ENCODE measurements at regions not wholly inside any gene's neighbourhood (a gene's known extent, or its start where the extent isn't known, plus 50 kb on each side); places are given as distances from the start of the nearest gene placed in this dataset.

DNA sequence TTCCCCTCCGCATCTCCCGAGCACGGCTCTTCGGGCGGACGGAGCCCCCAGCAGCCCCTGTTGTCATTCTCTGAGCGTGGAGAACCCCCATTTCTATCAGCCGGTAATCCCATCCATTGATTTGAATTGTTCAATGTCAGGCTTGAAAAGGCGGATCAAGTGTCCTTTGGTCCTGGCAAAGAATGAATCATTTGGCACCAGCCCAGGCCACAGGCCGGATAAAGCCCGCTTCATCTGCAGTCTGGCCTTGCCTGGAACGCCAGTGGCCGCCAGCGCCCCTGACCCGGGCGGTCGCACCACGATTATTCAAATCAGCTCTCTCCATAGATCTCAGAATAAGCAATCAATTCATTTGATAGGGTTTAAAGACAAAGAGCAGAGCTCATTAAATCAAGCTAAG lies 188.9 kb downstream of the BRD1 start:
- Histone ChIP-seq H3K4me1 (ENCODE audit: control insufficient read depth, insufficient read depth, low read length) (no peaks in the 10 kb centered on the region), H3K4me3 (ENCODE audit: low read depth, low read length) (no peak overlapping the region), H3K27ac (ENCODE audit: extremely low read depth, low read depth, low read length) (peak overlapping the region; percentile 16; the same call in 1 of the 2 replicates), H3K36me3 (ENCODE audit: control insufficient read depth in 2 of 2, insufficient read depth in 1 of 2, low read length in 2 of 2) (no peaks in the 10 kb centered on the region), H3K9me3 (ENCODE audit: control insufficient read depth, insufficient read depth, low read depth, low read length) (no peaks in the 10 kb centered on the region)
- CTCF ChIA-PET, result no interaction called here
- POLR2A ChIA-PET, result no interaction called here
- TF ChIP-seq FEZF1 (tag by site-specific recombination; IDR thresholded peaks at IDR 0.05) (no peak), ZNF558 (tag by site-specific recombination; IDR thresholded peaks at IDR 0.05) (no peak), PRDM1 (tag by site-specific recombination; IDR thresholded peaks at IDR 0.05) (no peak), ZBTB7A (tag by site-specific recombination; IDR thresholded peaks at IDR 0.05; ENCODE audit: low read depth) (no peak), ZNF16 (tag by site-specific recombination; IDR thresholded peaks at IDR 0.05; ENCODE audit: low read depth) (no peak)

DNA sequence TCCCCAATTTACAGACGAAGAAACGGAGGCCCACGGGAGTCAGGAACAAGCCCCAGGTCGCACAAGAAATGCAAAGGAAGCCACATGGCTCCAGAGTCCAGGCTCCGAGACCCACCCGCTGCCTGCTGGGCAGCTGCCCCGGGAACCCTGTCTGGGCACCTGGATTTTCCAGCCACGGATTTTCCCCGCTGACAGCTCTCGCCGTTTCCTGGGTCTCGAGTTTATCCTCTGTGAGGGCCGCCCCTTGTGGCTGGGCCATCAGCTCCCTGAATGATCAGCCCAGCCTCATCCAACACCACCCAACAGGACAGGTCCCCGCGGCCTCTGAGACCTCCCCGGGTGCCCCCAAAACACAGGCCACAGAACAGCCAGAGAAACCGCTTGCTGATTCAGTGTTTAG lies 189.7 kb downstream of the BRD1 start:
- no peaks in the 10 kb centered on the region for H3K4me1 ChIP-seq (ENCODE audit: control insufficient read depth, insufficient read depth, low read length)
- no peak overlapping the region for H3K27ac ChIP-seq (ENCODE audit: extremely low read depth, low read depth, low read length)
- no peak for TF ChIP-seq INSM2 (tag by site-specific recombination; IDR thresholded peaks at IDR 0.05)
- no peaks in the 10 kb centered on the region for H3K36me3 ChIP-seq (ENCODE audit: control insufficient read depth in 2 of 2, insufficient read depth in 1 of 2, low read length in 2 of 2)
- H3K9me3 ChIP-seq (ENCODE audit: control insufficient read depth, insufficient read depth, low read depth, low read length), result no peaks in the 10 kb centered on the region
- no peak overlapping the region for H3K4me3 ChIP-seq (ENCODE audit: low read depth, low read length)
- CTCF ChIA-PET, result no interaction called here
- POLR2A ChIA-PET, result no interaction called here

GRCh38 chr22:49637255-49637760 lies 190.4 kb downstream of the BRD1 start:
- POLR2A ChIA-PET, result no interaction called here
- Histone ChIP-seq H3K9me3 (ENCODE audit: control insufficient read depth, insufficient read depth, low read depth, low read length) (no peaks in the 10 kb centered on the region), H3K4me3 (ENCODE audit: low read depth, low read length) (no peak overlapping the region), H3K4me1 (ENCODE audit: control insufficient read depth, insufficient read depth, low read length) (no peaks in the 10 kb centered on the region), H3K27ac (ENCODE audit: extremely low read depth, low read depth, low read length) (no peak overlapping the region), H3K36me3 (ENCODE audit: control insufficient read depth in 2 of 2, insufficient read depth in 1 of 2, low read length in 2 of 2) (no peaks in the 10 kb centered on the region)
- TF ChIP-seq WT1 (tag by site-specific recombination; IDR thresholded peaks at IDR 0.05) (no peak), ZNF335 (tag by site-specific recombination; conservative IDR thresholded peaks at IDR 0.05) (no peak)
- TF ChIP-seq, protein P1, sequence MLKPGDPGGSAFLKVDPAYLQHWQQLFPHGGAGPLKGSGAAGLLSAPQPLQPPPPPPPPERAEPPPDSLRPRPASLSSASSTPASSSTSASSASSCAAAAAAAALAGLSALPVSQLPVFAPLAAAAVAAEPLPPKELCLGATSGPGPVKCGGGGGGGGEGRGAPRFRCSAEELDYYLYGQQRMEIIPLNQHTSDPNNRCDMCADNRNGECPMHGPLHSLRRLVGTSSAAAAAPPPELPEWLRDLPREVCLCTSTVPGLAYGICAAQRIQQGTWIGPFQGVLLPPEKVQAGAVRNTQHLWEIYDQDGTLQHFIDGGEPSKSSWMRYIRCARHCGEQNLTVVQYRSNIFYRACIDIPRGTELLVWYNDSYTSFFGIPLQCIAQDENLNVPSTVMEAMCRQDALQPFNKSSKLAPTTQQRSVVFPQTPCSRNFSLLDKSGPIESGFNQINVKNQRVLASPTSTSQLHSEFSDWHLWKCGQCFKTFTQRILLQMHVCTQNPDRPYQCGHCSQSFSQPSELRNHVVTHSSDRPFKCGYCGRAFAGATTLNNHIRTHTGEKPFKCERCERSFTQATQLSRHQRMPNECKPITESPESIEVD (tag by site-specific recombination; IDR thresholded peaks at IDR 0.05), result no peak
- CTCF ChIA-PET, result interaction anchor here (1.1 kb wide), 1 partner anchor 14 kb away, joined by 3 read pairs; no protein-coding TSS in a partner anchor

DNA sequence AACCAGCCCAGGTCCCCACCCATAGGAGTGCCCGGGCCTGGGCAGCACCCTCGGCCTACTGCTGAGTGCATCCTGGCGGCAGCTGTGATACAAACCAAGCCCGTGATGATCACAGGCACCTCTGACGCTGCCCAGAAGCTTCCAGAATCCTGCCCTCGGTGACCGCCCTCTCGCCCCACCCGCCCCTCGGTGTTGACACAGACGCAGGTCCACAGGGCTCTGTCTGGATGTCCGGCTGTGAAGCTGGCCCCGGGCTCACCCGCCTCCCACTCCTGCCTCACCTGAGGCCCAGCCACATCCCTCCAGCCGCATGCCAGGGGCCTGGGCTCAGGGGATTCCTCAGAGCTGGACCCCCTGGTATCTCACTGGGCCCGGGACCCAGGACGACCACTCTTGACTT lies 191.0 kb downstream of the BRD1 start:
- Histone ChIP-seq H3K4me1 (ENCODE audit: control insufficient read depth, insufficient read depth, low read length) (no peaks in the 10 kb centered on the region), H3K27ac (ENCODE audit: extremely low read depth, low read depth, low read length) (no peak overlapping the region), H3K9me3 (ENCODE audit: control insufficient read depth, insufficient read depth, low read depth, low read length) (no peaks in the 10 kb centered on the region), H3K36me3 (ENCODE audit: control insufficient read depth in 2 of 2, insufficient read depth in 1 of 2, low read length in 2 of 2) (no peaks in the 10 kb centered on the region), H3K4me3 (ENCODE audit: low read depth, low read length) (no peak overlapping the region)
- ChIA-PET CTCF (interaction anchor here (1.1 kb wide), 1 partner anchor 13 kb away, joined by 3 read pairs; no protein-coding TSS in a partner anchor), POLR2A (no interaction called here)
- no peak for TF ChIP-seq ZNF544 (tag by site-specific recombination; IDR thresholded peaks at IDR 0.05)
- no peak for TF ChIP-seq ZNF202 (tag by site-specific recombination; IDR thresholded peaks at IDR 0.05; ENCODE audit: borderline replicate concordance)
- no peak for TF ChIP-seq ZNF514 (tag by site-specific recombination; IDR thresholded peaks at IDR 0.05)
- TF ChIP-seq, protein P2, sequence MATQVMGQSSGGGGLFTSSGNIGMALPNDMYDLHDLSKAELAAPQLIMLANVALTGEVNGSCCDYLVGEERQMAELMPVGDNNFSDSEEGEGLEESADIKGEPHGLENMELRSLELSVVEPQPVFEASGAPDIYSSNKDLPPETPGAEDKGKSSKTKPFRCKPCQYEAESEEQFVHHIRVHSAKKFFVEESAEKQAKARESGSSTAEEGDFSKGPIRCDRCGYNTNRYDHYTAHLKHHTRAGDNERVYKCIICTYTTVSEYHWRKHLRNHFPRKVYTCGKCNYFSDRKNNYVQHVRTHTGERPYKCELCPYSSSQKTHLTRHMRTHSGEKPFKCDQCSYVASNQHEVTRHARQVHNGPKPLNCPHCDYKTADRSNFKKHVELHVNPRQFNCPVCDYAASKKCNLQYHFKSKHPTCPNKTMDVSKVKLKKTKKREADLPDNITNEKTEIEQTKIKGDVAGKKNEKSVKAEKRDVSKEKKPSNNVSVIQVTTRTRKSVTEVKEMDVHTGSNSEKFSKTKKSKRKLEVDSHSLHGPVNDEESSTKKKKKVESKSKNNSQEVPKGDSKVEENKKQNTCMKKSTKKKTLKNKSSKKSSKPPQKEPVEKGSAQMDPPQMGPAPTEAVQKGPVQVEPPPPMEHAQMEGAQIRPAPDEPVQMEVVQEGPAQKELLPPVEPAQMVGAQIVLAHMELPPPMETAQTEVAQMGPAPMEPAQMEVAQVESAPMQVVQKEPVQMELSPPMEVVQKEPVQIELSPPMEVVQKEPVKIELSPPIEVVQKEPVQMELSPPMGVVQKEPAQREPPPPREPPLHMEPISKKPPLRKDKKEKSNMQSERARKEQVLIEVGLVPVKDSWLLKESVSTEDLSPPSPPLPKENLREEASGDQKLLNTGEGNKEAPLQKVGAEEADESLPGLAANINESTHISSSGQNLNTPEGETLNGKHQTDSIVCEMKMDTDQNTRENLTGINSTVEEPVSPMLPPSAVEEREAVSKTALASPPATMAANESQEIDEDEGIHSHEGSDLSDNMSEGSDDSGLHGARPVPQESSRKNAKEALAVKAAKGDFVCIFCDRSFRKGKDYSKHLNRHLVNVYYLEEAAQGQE (tag by site-specific recombination; IDR thresholded peaks at IDR 0.05), result no peak
- TF ChIP-seq ZNF518A (tag by site-specific recombination; conservative IDR thresholded peaks at IDR 0.05; ENCODE audit: low read depth), result no peak
